ENCODE measurements at regions not wholly inside any gene's neighbourhood (a gene's known extent, or its start where the extent isn't known, plus 50 kb on each side); places are given as distances from the start of the nearest gene placed in this dataset.

- Histone ChIP-seq H3K36me3 (ENCODE audit: control insufficient read depth, insufficient read depth, low read length) (no peaks in the 10 kb centered on the region), H3K9ac (no peak overlapping the region), H3K27me3 (ENCODE audit: control insufficient read depth, insufficient read depth, low read length) (no peaks in the 10 kb centered on the region), H3K9me3 (ENCODE audit: control insufficient read depth, low read length) (no peaks in the 10 kb centered on the region), H3K4me3 (ENCODE audit: low read depth, low read length) (no peak overlapping the region), H3K79me2 (no peaks in the 10 kb centered on the region), H3K4me2 (ENCODE audit: low read length) (no peak overlapping the region), H3K27ac (no peak overlapping the region), H2AFZ (no peak overlapping the region), H3K4me1 (no peaks in the 10 kb centered on the region)
- no peak for TF ChIP-seq CTCF (IDR thresholded peaks at IDR 0.05)
These were observed 177.3 kb upstream of the DKK2 start for GRCh38 chr4:107213410-107213809.

GRCh38 chr4:107212565-107212964 lies 176.5 kb upstream of the DKK2 start:
- H3K4me1 ChIP-seq: no peaks in the 10 kb centered on the region
- no peaks in the 10 kb centered on the region for H3K79me2 ChIP-seq
- no peak overlapping the region for H2AFZ ChIP-seq
- H3K4me2 ChIP-seq (ENCODE audit: low read length): no peak overlapping the region
- no peaks in the 10 kb centered on the region for H3K36me3 ChIP-seq (ENCODE audit: control insufficient read depth, insufficient read depth, low read length)
- H3K27me3 ChIP-seq (ENCODE audit: control insufficient read depth, insufficient read depth, low read length): no peaks in the 10 kb centered on the region
- TF ChIP-seq CTCF (IDR thresholded peaks at IDR 0.05): no peak
- no peaks in the 10 kb centered on the region for H3K9me3 ChIP-seq (ENCODE audit: control insufficient read depth, low read length)
- H3K27ac ChIP-seq: no peak overlapping the region
- no peak overlapping the region for H3K9ac ChIP-seq
- no peak overlapping the region for H3K4me3 ChIP-seq (ENCODE audit: low read depth, low read length)

- no peak for TF ChIP-seq CTCF (IDR thresholded peaks at IDR 0.05)
- Histone ChIP-seq H3K27me3 (ENCODE audit: control insufficient read depth, insufficient read depth, low read length) (no peaks in the 10 kb centered on the region), H3K9ac (no peak overlapping the region), H3K4me2 (ENCODE audit: low read length) (peak overlapping the region; percentile 57), H3K9me3 (ENCODE audit: control insufficient read depth, low read length) (no peaks in the 10 kb centered on the region), H3K36me3 (ENCODE audit: control insufficient read depth, insufficient read depth, low read length) (no peaks in the 10 kb centered on the region), H3K79me2 (no peaks in the 10 kb centered on the region), H3K27ac (no peak overlapping the region), H2AFZ (no peak overlapping the region), H3K4me1 (no peaks in the 10 kb centered on the region), H3K4me3 (ENCODE audit: low read depth, low read length) (peak overlapping the region; percentile 51)
These were observed 174.5 kb upstream of the DKK2 start for GRCh38 chr4:107210450-107211239.

GRCh38 chr4:107203733-107204132 lies 167.6 kb upstream of the DKK2 start:
- no peaks in the 10 kb centered on the region for H3K79me2 ChIP-seq
- no peaks in the 10 kb centered on the region for H3K9me3 ChIP-seq (ENCODE audit: control insufficient read depth, low read length)
- H3K4me2 ChIP-seq (ENCODE audit: low read length): no peak overlapping the region
- H3K27me3 ChIP-seq (ENCODE audit: control insufficient read depth, insufficient read depth, low read length): no peaks in the 10 kb centered on the region
- no peak overlapping the region for H3K9ac ChIP-seq
- H3K36me3 ChIP-seq (ENCODE audit: control insufficient read depth, insufficient read depth, low read length): no peaks in the 10 kb centered on the region
- H3K4me3 ChIP-seq (ENCODE audit: low read depth, low read length): no peak overlapping the region
- no peak overlapping the region for H2AFZ ChIP-seq
- H3K4me1 ChIP-seq: no peaks in the 10 kb centered on the region
- no peak overlapping the region for H3K27ac ChIP-seq
- no peak for TF ChIP-seq CTCF (IDR thresholded peaks at IDR 0.05)

- H3K9me3 ChIP-seq (ENCODE audit: control insufficient read depth, low read length): no peaks in the 10 kb centered on the region
- no peak for TF ChIP-seq CTCF (IDR thresholded peaks at IDR 0.05)
- H3K36me3 ChIP-seq (ENCODE audit: control insufficient read depth, insufficient read depth, low read length): no peaks in the 10 kb centered on the region
- no peaks in the 10 kb centered on the region for H3K79me2 ChIP-seq
- no peak overlapping the region for H3K9ac ChIP-seq
- H3K4me2 ChIP-seq (ENCODE audit: low read length): no peak overlapping the region
- no peaks in the 10 kb centered on the region for H3K27me3 ChIP-seq (ENCODE audit: control insufficient read depth, insufficient read depth, low read length)
- H3K4me1 ChIP-seq: no peaks in the 10 kb centered on the region
- no peak overlapping the region for H3K27ac ChIP-seq
- no peak overlapping the region for H3K4me3 ChIP-seq (ENCODE audit: low read depth, low read length)
- no peak overlapping the region for H2AFZ ChIP-seq
These were observed 166.6 kb upstream of the DKK2 start for GRCh38 chr4:107202744-107203143.

Data from parathyroid adenoma (tissue), 2 donors.